A549 (cell line): ENCODE measurements at regions not wholly inside any gene's neighbourhood (a gene's known extent, or its start where the extent isn't known, plus 50 kb on each side); places are given as distances from the start of the nearest gene placed in this dataset.

Experiments
- ATAC-seq, 2 experiments: fragments of 200-7000 bp in 1 of 2; fragments of >200 bp in 1 of 2; cut with Nextera tagmentation in 1 of 2; cut with Tn5 transposase in 1 of 2; 3 replicates each; pipeline versions ENCODE4 v1.8.0 to v1.9.1; 2018 to 2020; ENCODE audit warnings: mild to moderate bottlenecking in 1 of 2, moderate library complexity in 1 of 2
- CTCF ChIA-PET: fragments of 300-600 bp; sonication (Branson Sonifier 250); formaldehyde crosslinking; extraction: SDS; loops from one replicate; lab custom pipeline; 2021; ENCODE audit warnings: antibody characterized with exemption, inconsistent platforms; lab: Yijun Ruan, JAX
- POLR2A ChIA-PET: fragments of 350-600 bp; formaldehyde crosslinking; extraction: SDS; loops from one replicate; lab custom pipeline; 2021; ENCODE audit warnings: antibody characterized with exemption, inconsistent platforms; lab: Yijun Ruan, JAX
- DNase-seq, 2 experiments: peaks; one replicate each; pipeline versions ENCODE4 v3.0.0 to v3.0.0-alpha.2; 2011 to 2016; ENCODE audit warnings: low read depth in 1 of 2, low spot score in 1 of 2
- FAIRE-seq: peaks from 2 replicates; lab custom pipeline; 2011; peaks lifted over from hg19 to GRCh38; lab: Jason Lieb, UNC
- H3K27ac ChIP-seq, 2 experiments: fragments of >200 bp; sonication (Bioruptor Twin); formaldehyde crosslinking; 3 replicates each; pipeline ENCODE4 v1.5.1; 2016 to 2017
- H3K4me1 ChIP-seq: fragments of >200 bp; sonication (Bioruptor Twin); formaldehyde crosslinking; 3 replicates; pipeline ENCODE4 v1.6.1; 2016
- H3K4me2 ChIP-seq: fragments of >200 bp; sonication (Bioruptor Twin); formaldehyde crosslinking; 3 replicates; pipeline ENCODE4 v1.6.1; 2016
- H3K4me3 ChIP-seq: fragments of >200 bp; sonication (Bioruptor Twin); formaldehyde crosslinking; 3 replicates; pipeline ENCODE4 v1.5.1; 2016
- H3K9me3 ChIP-seq: fragments of >200 bp; sonication (Bioruptor Twin); formaldehyde crosslinking; 3 replicates; pipeline ENCODE4 v1.6.1; 2016
- BCL3 ChIP-seq: fragments of >200 bp; sonication (Bioruptor Twin); formaldehyde crosslinking; IDR thresholded peaks from 3 replicates; pipeline ENCODE4 v1.6.1; 2016
- BHLHE40 ChIP-seq: IDR thresholded peaks from 2 replicates; pipeline ENCODE4 v1.6.1; 2012; ENCODE audit warnings: low read depth, low read length, inconsistent platforms
- CBX2 ChIP-seq: fragments of 200-600 bp; sonication (generic); IDR thresholded peaks from 2 replicates; pipeline ENCODE4 v1.6.1; 2016; ENCODE audit warnings: low read depth, mild to moderate bottlenecking, borderline replicate concordance
- CBX8 ChIP-seq: fragments of 200-600 bp; sonication (generic); IDR thresholded peaks from 2 replicates; pipeline ENCODE4 v1.6.1; 2016
- CEBPB ChIP-seq, 2 experiments: fragments of >200 bp in 1 of 2; sonication (Bioruptor Twin) in 1 of 2; formaldehyde crosslinking in 1 of 2; IDR thresholded peaks; 2 replicates each; pipeline ENCODE4 v1.6.1; 2012 to 2016
- CHD2 ChIP-seq: fragments of 150-350 bp; IDR thresholded peaks from 2 replicates; pipeline ENCODE4 v1.6.1; 2014; ENCODE audit warnings: low read length; ENCODE audit not compliant: partially characterized antibody
- CHD4 ChIP-seq: fragments of 200-600 bp; sonication (generic); IDR thresholded peaks from 2 replicates; pipeline ENCODE4 v1.6.1; 2016; ENCODE audit warnings: antibody characterized with exemption, mild to moderate bottlenecking, borderline replicate concordance
- EHF ChIP-seq: fragments of 250-450 bp; sonication (Bioruptor Pico); IDR thresholded peaks from 2 replicates; pipeline ENCODE4 v1.5.0; 2020; ENCODE audit warnings: mild to moderate bottlenecking
- EHMT2 ChIP-seq: fragments of 200-600 bp; sonication (generic); IDR thresholded peaks from 2 replicates; pipeline ENCODE4 v1.6.1; 2016; ENCODE audit warnings: antibody characterized with exemption, low read depth, mild to moderate bottlenecking, moderate library complexity
- ELK1 ChIP-seq: fragments of 150-350 bp; IDR thresholded peaks from 2 replicates; pipeline ENCODE4 v1.6.1; 2014; ENCODE audit warnings: low read depth, mild to moderate bottlenecking, low read length
- EP300 ChIP-seq, 2 experiments: fragments of >200 bp; sonication (Bioruptor Twin); formaldehyde crosslinking; IDR thresholded peaks; 2 replicates in 1 of 2; 3 replicates in 1 of 2; pipeline ENCODE4 v1.6.1; 2016 to 2017
- GATA3 ChIP-seq: IDR thresholded peaks from 2 replicates; pipeline ENCODE4 v1.6.1; 2012; ENCODE audit warnings: borderline replicate concordance
- HES2 ChIP-seq: fragments of >200 bp; sonication (Bioruptor Twin); formaldehyde crosslinking; IDR thresholded peaks from 2 replicates; pipeline ENCODE4 v1.6.1; 2016
- HEYL ChIP-seq: fragments of 250-450 bp; sonication (Bioruptor Pico); IDR thresholded peaks from 2 replicates; pipeline ENCODE4 v1.8.0; 2021; ENCODE audit warnings: mild to moderate bottlenecking, moderate library complexity
- HOXB13 ChIP-seq: fragments of 250-450 bp; sonication (Bioruptor Pico); IDR thresholded peaks from 2 replicates; pipeline ENCODE4 v1.5.0; 2020; ENCODE audit warnings: low read depth, mild to moderate bottlenecking, moderate library complexity
- JUNB ChIP-seq: fragments of >200 bp; sonication (Bioruptor Twin); formaldehyde crosslinking; IDR thresholded peaks from 2 replicates; pipeline ENCODE4 v1.6.1; 2016
- KDM1A ChIP-seq: fragments of 200-600 bp; sonication (generic); IDR thresholded peaks from 2 replicates; pipeline ENCODE4 v1.6.1; 2016; ENCODE audit warnings: low read depth, mild to moderate bottlenecking
- KDM5A ChIP-seq: fragments of 200-600 bp; sonication (generic); IDR thresholded peaks from 2 replicates; pipeline ENCODE4 v1.6.1; 2016; ENCODE audit warnings: antibody characterized with exemption, mild to moderate bottlenecking
- MAX ChIP-seq: IDR thresholded peaks from 2 replicates; pipeline ENCODE4 v1.6.1; 2012
- MYC ChIP-seq: IDR thresholded peaks from 2 replicates; pipeline ENCODE4 v1.6.1; 2012; ENCODE audit warnings: mild to moderate bottlenecking, inconsistent platforms, low read length, improper control_type of control experiment, borderline replicate concordance
- NPAS2 ChIP-seq: fragments of 250-450 bp; sonication (Bioruptor Pico); IDR thresholded peaks from 2 replicates; pipeline ENCODE4 v1.8.0; 2022; ENCODE audit warnings: mild to moderate bottlenecking, moderate library complexity, borderline replicate concordance
- PBX3 ChIP-seq: IDR thresholded peaks from 2 replicates; pipeline ENCODE4 v1.6.1; 2012
- PHF8 ChIP-seq: fragments of 200-600 bp; sonication (generic); IDR thresholded peaks from 2 replicates; pipeline ENCODE4 v1.6.1; 2016; ENCODE audit warnings: low read depth, mild to moderate bottlenecking, antibody characterized with exemption, moderate library complexity, borderline replicate concordance
- POLR2AphosphoS2 ChIP-seq: conservative IDR thresholded peaks from 2 replicates; pipeline ENCODE4 v1.6.1; 2012; ENCODE audit warnings: low read length, improper control_type of control experiment, inconsistent platforms
- RNF2 ChIP-seq: fragments of 200-600 bp; sonication (generic); IDR thresholded peaks from 2 replicates; pipeline ENCODE4 v1.6.1; 2016; ENCODE audit warnings: low read depth, mild to moderate bottlenecking, antibody characterized with exemption, moderate library complexity, borderline replicate concordance
- SMC3 ChIP-seq: fragments of >200 bp; sonication (Bioruptor Twin); formaldehyde crosslinking; IDR thresholded peaks from 3 replicates; pipeline ENCODE4 v1.6.1; 2018; ENCODE audit warnings: inconsistent platforms
- TFCP2L1 ChIP-seq: fragments of 250-450 bp; sonication (Bioruptor Pico); IDR thresholded peaks from 2 replicates; pipeline ENCODE4 v1.5.0; 2021; ENCODE audit warnings: mild to moderate bottlenecking
- USF2 ChIP-seq: fragments of 450-650 bp; IDR thresholded peaks from 2 replicates; pipeline ENCODE4 v1.6.1; 2014; ENCODE audit warnings: antibody characterized with exemption
- ZC3H11A ChIP-seq: fragments of 450-650 bp; IDR thresholded peaks from 2 replicates; pipeline ENCODE4 v1.6.1; 2014; ENCODE audit warnings: antibody characterized with exemption, mild to moderate bottlenecking
- ZFP36 ChIP-seq: fragments of 450-650 bp; IDR thresholded peaks from 2 replicates; pipeline ENCODE4 v1.6.1; 2014; ENCODE audit warnings: borderline replicate concordance; ENCODE audit not compliant: partially characterized antibody
- ZNF302 ChIP-seq: fragments of 250-450 bp; sonication (Bioruptor Pico); IDR thresholded peaks from 2 replicates; pipeline ENCODE4 v1.9.0; 2021; ENCODE audit warnings: inconsistent platforms, mild to moderate bottlenecking, moderate library complexity
- ZSCAN20 ChIP-seq: fragments of 250-450 bp; sonication (Bioruptor Pico); IDR thresholded peaks from 2 replicates; pipeline ENCODE4 v1.8.0; 2022; ENCODE audit warnings: mild to moderate bottlenecking, moderate library complexity
- WGBS: methylation state at CpG from one replicate; pipeline ENCODE4 v1.1.6; 2017; ENCODE audit errors: missing lambda C conversion rate; 5-methylcytosine and 5-hydroxymethylcytosine counted together

GRCh38 chr3:110804856-110805255, 266.8 kb upstream of the NECTIN3 start:
- H3K27ac ChIP-seq, result no peak overlapping the region
- no peak for DNase-seq
- TF ChIP-seq CHD2 (no peak), BHLHE40 (no peak), ZC3H11A (no peak), USF2 (no peak), TFCP2L1 (no peak), CBX2 (no peak), PHF8 (no peak), CBX8 (no peak)
- no peaks in the 10 kb centered on the region for H3K9me3 ChIP-seq
- no peak for ATAC-seq
- 51% methylated on average over 2 of the region's 2 CpGs for WGBS
- ChIA-PET POLR2A (no interaction called here), CTCF (no interaction called here)
- H3K4me3 ChIP-seq, result no peak overlapping the region
- H3K4me2 ChIP-seq, result no peak overlapping the region
- no peaks in the 10 kb centered on the region for H3K4me1 ChIP-seq
- FAIRE-seq, result no peak

- ATAC-seq, result no peak
- Histone ChIP-seq H3K4me3 (no peak overlapping the region), H3K9me3 (no peaks in the 10 kb centered on the region)
- no peak for TF ChIP-seq CHD2
- TF ChIP-seq ZFP36, result no peak
- TF ChIP-seq PHF8, result no peak
- no peak for TF ChIP-seq BCL3
- no peak for TF ChIP-seq HOXB13 (CRISPR knock-in tag)
- TF ChIP-seq EHF (CRISPR knock-in tag), result no peak
- no peak for TF ChIP-seq KDM1A
- TF ChIP-seq BHLHE40, result no peak
- TF ChIP-seq ZSCAN20, result no peak
- TF ChIP-seq RNF2, result no peak
- no peak for TF ChIP-seq CEBPB (IDR thresholded peaks at IDR 0.05)
- no peak for TF ChIP-seq ZC3H11A
- TF ChIP-seq CBX8, result no peak
- no peak for TF ChIP-seq JUNB
- no peak for TF ChIP-seq MAX
- TF ChIP-seq ZNF302 (CRISPR knock-in tag), result no peak
- no peak for TF ChIP-seq ELK1
- no peak for TF ChIP-seq GATA3
- TF ChIP-seq, all 56 proteins: peak for 0
- Histone ChIP-seq H3K4me1 (0 out of 3 replicates have a peak, but pooled peaks cover 3% of the 10 kb centered on the region), H3K27ac (no peak overlapping the region), H3K4me2 (no peak overlapping the region)
- DNase-seq (no peak), FAIRE-seq (no peak)
- CTCF ChIA-PET, result no interaction called here
- POLR2A ChIA-PET, result no interaction called here
Measured at GRCh38 chr3:110806924-110807323, 264.7 kb upstream of the NECTIN3 start.

- Histone ChIP-seq H3K4me1 (peaks cover 6% of the 10 kb centered on the region; the same call in 1 of the 3 replicates), H3K9me3 (no peaks in the 10 kb centered on the region), H3K4me2 (no peak overlapping the region), H3K4me3 (no peak overlapping the region), H3K27ac (no peak overlapping the region)
- TF ChIP-seq JUNB (no peak), CEBPB (IDR thresholded peaks at IDR 0.05) (no peak), EHMT2 (no peak), NPAS2 (CRISPR knock-in tag) (no peak), CHD4 (no peak), SMC3 (no peak), MYC (no peak), HES2 (no peak), HEYL (CRISPR knock-in tag) (no peak), EHF (CRISPR knock-in tag) (no peak), POLR2AphosphoS2 (no peak), PBX3 (no peak), BHLHE40 (no peak), EP300 (IDR thresholded peaks at IDR 0.05) (no peak), KDM5A (no peak)
- FAIRE-seq, result no peak
- ChIA-PET POLR2A (no interaction called here), CTCF (no interaction called here)
- no peak for ATAC-seq
- 36% methylated on average over 2 of the region's 2 CpGs for WGBS
- DNase-seq, result no peak
Measured at GRCh38 chr3:110808630-110809029, 263.0 kb upstream of the NECTIN3 start.
